ENCODE measurements at regions not wholly inside any gene's neighbourhood (a gene's known extent, or its start where the extent isn't known, plus 50 kb on each side); places are given as distances from the start of the nearest gene placed in this dataset.

DNA sequence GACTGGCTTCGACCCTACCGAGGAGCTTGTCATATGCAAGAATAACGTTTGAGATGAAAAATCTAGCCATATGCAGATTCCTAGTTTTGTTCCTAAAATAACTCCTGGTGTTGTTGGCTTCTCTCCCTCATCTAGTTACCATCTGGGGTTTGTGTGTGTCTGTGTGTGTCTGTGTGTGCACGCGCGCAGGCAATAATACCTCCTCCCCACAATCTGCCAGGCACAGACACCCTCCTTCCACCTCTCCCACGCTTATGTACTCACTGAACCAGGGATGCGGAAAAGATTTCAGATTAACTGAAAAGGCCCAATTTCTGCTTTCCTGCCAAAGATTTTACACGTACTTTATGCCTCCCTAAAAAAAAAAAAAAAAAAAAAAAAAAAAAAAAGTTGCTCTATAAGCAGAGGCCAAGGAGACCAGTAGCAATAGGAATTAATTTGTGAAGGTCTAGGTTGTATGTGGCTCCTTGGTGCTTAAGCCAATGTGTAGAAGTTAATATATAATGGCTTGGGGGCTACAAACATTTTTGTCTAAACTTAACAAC, 452.7 kb downstream of the NUF2 start:
- H3K4me1 ChIP-seq (ENCODE audit: control insufficient read depth in 1 of 2, insufficient read depth in 2 of 2, low read length in 2 of 2) = no peaks in the 10 kb centered on the region
- no peak for DNase-seq (ENCODE audit: low read depth, low spot score)
- ChIA-PET RAD21 (ENCODE audit: low non-redundant PET in 1 of 2, low total read pairs in 2 of 2, uncharacterized antibody in 2 of 2, unreplicated experiment in 2 of 2) (no interaction called here), POLR2A (no interaction called here), CTCF (no interaction called here)
- no peak overlapping the region for H3K27ac ChIP-seq (ENCODE audit: low read depth, low read length)
- H2AFZ ChIP-seq (ENCODE audit: low read depth, low read length, poor library complexity, severe bottlenecking) = no peak overlapping the region
- H3K4me2 ChIP-seq (ENCODE audit: low read length) = no peak overlapping the region
- H3K9ac ChIP-seq (ENCODE audit: low read length) = no peak overlapping the region
- intact Hi-C loops (cut with micrococcal nuclease) = no loop called here
- BruUV-seq (replicated peaks) = no TSS peak
- H3K36me3 ChIP-seq (ENCODE audit: control insufficient read depth in 1 of 2, insufficient read depth in 2 of 2, low read length in 2 of 2) = no peaks in the 10 kb centered on the region
- no peak for ATAC-seq
- no peaks in the 10 kb centered on the region; a peak in 1 of 4 replicates for H3K9me3 ChIP-seq (ENCODE audit: control insufficient read depth in 1 of 2, insufficient read depth in 1 of 2, low read depth in 1 of 2, low read length in 2 of 2)
- no peak for TF ChIP-seq REST (IDR thresholded peaks at IDR 0.05; ENCODE audit: low read depth)
- no peak for TF ChIP-seq ATF3 (IDR thresholded peaks at IDR 0.05)
- TF ChIP-seq SP1 (IDR thresholded peaks at IDR 0.05; ENCODE audit: low read depth) = no peak
- no peak for TF ChIP-seq EZH2phosphoT487 (IDR thresholded peaks at IDR 0.05; ENCODE audit: borderline replicate concordance)
- TF ChIP-seq JUND (IDR thresholded peaks at IDR 0.05) = no peak
- no peak for TF ChIP-seq SIN3A (IDR thresholded peaks at IDR 0.05; ENCODE audit: low read depth)
- no peak for TF ChIP-seq YY1 (IDR thresholded peaks at IDR 0.05; ENCODE audit: extremely low read depth, insufficient replicate concordance, low read depth, low read length)
- no peak for TF ChIP-seq TCF7L2 (IDR thresholded peaks at IDR 0.05; ENCODE audit: borderline replicate concordance, extremely low read depth, insufficient read depth, insufficient read length)
- TF ChIP-seq CEBPB (IDR thresholded peaks at IDR 0.05; ENCODE audit: low read depth) = no peak
- no peak for TF ChIP-seq POLR2AphosphoS5 (IDR thresholded peaks at IDR 0.05; ENCODE audit: low read depth, low read length)
- TF ChIP-seq RAD21 (IDR thresholded peaks at IDR 0.05; ENCODE audit: low read depth) = no peak
- TF ChIP-seq EZH2 (IDR thresholded peaks at IDR 0.05) = no peak
- TF ChIP-seq ZBTB33 (IDR thresholded peaks at IDR 0.05; ENCODE audit: extremely low read depth, insufficient replicate concordance, low read length) = no peak
- no peak for TF ChIP-seq SRF (IDR thresholded peaks at IDR 0.05; ENCODE audit: low read depth)
- TF ChIP-seq ELF1 (IDR thresholded peaks at IDR 0.05; ENCODE audit: borderline replicate concordance, low read depth) = no peak
- no peak for TF ChIP-seq CBX3 (IDR thresholded peaks at IDR 0.05; ENCODE audit: low read depth)
- H3K79me2 ChIP-seq (ENCODE audit: insufficient read depth, low read length) = no peaks in the 10 kb centered on the region
- H3K27me3 ChIP-seq (ENCODE audit: insufficient read depth, low read length) = no peaks in the 10 kb centered on the region
- H3K9me2 ChIP-seq (ENCODE audit: insufficient read depth) = no peaks in the 10 kb centered on the region
- no peak overlapping the region for H3K4me3 ChIP-seq (replicated peaks in 1 of 2; ENCODE audit: low read depth in 1 of 2, low read length in 2 of 2)
- H4K20me1 ChIP-seq (ENCODE audit: insufficient read depth) = no peaks in the 10 kb centered on the region

Measured in HCT116 (cell line).